MCF 10A (cell line): ENCODE measurements at regions not wholly inside any gene's neighbourhood (a gene's known extent, or its start where the extent isn't known, plus 50 kb on each side); places are given as distances from the start of the nearest gene placed in this dataset.

ENCODE experiments used
- BruUV-seq: library from RNA; stranded (reverse); fragments of 400-500 nt; replicated peaks from 2 replicates; lab custom pipeline; 2021; lab: Mats Ljungman, UMichigan
- CTCF ChIA-PET: fragments of 300-600 bp; sonication (Branson Sonifier 250); formaldehyde crosslinking; extraction: SDS; loops from one replicate; lab custom pipeline; 2021; ENCODE audit warnings: antibody characterized with exemption, inconsistent platforms; lab: Yijun Ruan, JAX
- POLR2A ChIA-PET: fragments of 300-600, 350-650 bp; sonication (Branson Sonifier 250); formaldehyde crosslinking; extraction: SDS; loops from one replicate; lab custom pipeline; 2020; ENCODE audit warnings: antibody characterized with exemption, inconsistent platforms; lab: Yijun Ruan, JAX
- DNase-seq: peaks from one replicate; pipeline ENCODE4 v3.0.0-alpha.2; 2018; ENCODE audit not compliant: unreplicated experiment
- H3K27ac Mint-ChIP-seq: one replicate; pipeline ENCODE4 v1.8.0; 2022; ENCODE audit warnings: mild to moderate bottlenecking, low read depth, mixed read lengths; ENCODE audit not compliant: unreplicated experiment
- H3K27me3 Mint-ChIP-seq: one replicate; pipeline ENCODE4 v1.8.0; 2022; ENCODE audit warnings: mixed read lengths; ENCODE audit not compliant: insufficient read depth, unreplicated experiment
- H3K36me3 Mint-ChIP-seq: one replicate; pipeline ENCODE4 v1.8.0; 2022; ENCODE audit warnings: mild to moderate bottlenecking, moderate library complexity, mixed read lengths; ENCODE audit not compliant: insufficient read depth, unreplicated experiment
- H3K4me1 Mint-ChIP-seq: one replicate; pipeline ENCODE4 v1.8.0; 2022; ENCODE audit warnings: mixed read lengths; ENCODE audit not compliant: insufficient read depth, unreplicated experiment
- H3K4me3 Mint-ChIP-seq: one replicate; pipeline ENCODE4 v1.8.0; 2022; ENCODE audit warnings: mild to moderate bottlenecking, moderate library complexity, mixed read lengths; ENCODE audit not compliant: unreplicated experiment
- H3K9me3 Mint-ChIP-seq: one replicate; pipeline ENCODE4 v1.8.0; 2022; ENCODE audit warnings: mixed read lengths; ENCODE audit not compliant: unreplicated experiment
- intact Hi-C: fragments of 100-400 bp; cut with micrococcal nuclease; formaldehyde crosslinking; loops from 2 replicates; pipeline ENCODE4 v1.14.1; 2022
- TF ChIP-seq, protein P1 (sequence below): fragments of 200-600 bp; IDR thresholded peaks from one replicate; pipeline ENCODE4 v1.8.0; 2022; ENCODE audit warnings: antibody characterized with exemption, mild to moderate bottlenecking; ENCODE audit not compliant: unreplicated experiment

- H3K9me3 Mint-ChIP-seq, result no peaks in the 10 kb centered on the region
- DNase-seq, result no peak
- TF ChIP-seq, protein P1, sequence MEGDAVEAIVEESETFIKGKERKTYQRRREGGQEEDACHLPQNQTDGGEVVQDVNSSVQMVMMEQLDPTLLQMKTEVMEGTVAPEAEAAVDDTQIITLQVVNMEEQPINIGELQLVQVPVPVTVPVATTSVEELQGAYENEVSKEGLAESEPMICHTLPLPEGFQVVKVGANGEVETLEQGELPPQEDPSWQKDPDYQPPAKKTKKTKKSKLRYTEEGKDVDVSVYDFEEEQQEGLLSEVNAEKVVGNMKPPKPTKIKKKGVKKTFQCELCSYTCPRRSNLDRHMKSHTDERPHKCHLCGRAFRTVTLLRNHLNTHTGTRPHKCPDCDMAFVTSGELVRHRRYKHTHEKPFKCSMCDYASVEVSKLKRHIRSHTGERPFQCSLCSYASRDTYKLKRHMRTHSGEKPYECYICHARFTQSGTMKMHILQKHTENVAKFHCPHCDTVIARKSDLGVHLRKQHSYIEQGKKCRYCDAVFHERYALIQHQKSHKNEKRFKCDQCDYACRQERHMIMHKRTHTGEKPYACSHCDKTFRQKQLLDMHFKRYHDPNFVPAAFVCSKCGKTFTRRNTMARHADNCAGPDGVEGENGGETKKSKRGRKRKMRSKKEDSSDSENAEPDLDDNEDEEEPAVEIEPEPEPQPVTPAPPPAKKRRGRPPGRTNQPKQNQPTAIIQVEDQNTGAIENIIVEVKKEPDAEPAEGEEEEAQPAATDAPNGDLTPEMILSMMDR, result no peak
- ChIA-PET CTCF (interaction anchor here (0.7 kb wide), 2 partner anchors 17 to 326 kb away, joined by 3 read pairs; no protein-coding TSS in a partner anchor), POLR2A (interaction anchor here (1.4 kb wide), 1 partner anchor 10 kb away, joined by 5 read pairs; no protein-coding TSS in a partner anchor)
- intact Hi-C loops, result no loop called here
- BruUV-seq, result no TSS peak
- H3K4me3 Mint-ChIP-seq, result no peak overlapping the region
- H3K27ac Mint-ChIP-seq, result no peak overlapping the region
- H3K36me3 Mint-ChIP-seq, result no peaks in the 10 kb centered on the region
- peaks cover 5% of the 10 kb centered on the region for H3K4me1 Mint-ChIP-seq
- no peaks in the 10 kb centered on the region for H3K27me3 Mint-ChIP-seq
Measured at GRCh38 chr4:176005766-176006165, 59.9 kb upstream of the WDR17 start.

DNA sequence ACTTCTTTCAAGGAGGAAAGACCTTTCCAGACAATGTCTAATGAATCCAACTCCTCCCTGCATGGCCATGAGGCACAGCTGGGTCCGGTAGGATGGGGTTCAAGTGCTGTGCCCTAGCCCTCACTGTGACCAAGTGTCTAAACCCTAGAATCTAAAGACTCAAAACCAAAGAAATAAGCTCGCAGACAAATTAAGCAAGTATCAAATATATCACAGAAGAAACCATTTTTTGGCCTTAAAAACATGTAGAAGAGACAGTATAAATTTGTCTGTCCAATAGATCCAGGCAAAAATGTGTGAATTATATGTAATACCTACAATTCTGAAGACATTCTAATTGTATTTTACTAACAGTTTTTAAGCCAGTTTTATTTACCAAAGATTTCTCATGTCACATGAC, 56.4 kb upstream of the WDR17 start:
- POLR2A ChIA-PET, result no interaction called here
- Mint-ChIP-seq H3K36me3 (no peaks in the 10 kb centered on the region), H3K27ac (no peak overlapping the region), H3K4me1 (no peaks in the 10 kb centered on the region), H3K4me3 (no peak overlapping the region), H3K27me3 (no peaks in the 10 kb centered on the region), H3K9me3 (no peaks in the 10 kb centered on the region)
- BruUV-seq, result no TSS peak
- intact Hi-C loops, result no loop called here
- TF ChIP-seq, protein P1, result no peak
- CTCF ChIA-PET, result no interaction called here
- no peak for DNase-seq

- intact Hi-C loops, result no loop called here
- DNase-seq, result no peak
- CTCF ChIA-PET, result interaction anchor here (0.6 kb wide), 1 partner anchor 15 kb away, joined by 3 read pairs; no protein-coding TSS in a partner anchor
- peaks cover 8% of the 10 kb centered on the region for H3K9me3 Mint-ChIP-seq
- TF ChIP-seq, protein P1, result no peak
- H3K4me1 Mint-ChIP-seq, result peaks cover 7% of the 10 kb centered on the region
- POLR2A ChIA-PET, result no interaction called here
- no peaks in the 10 kb centered on the region for H3K36me3 Mint-ChIP-seq
- H3K27me3 Mint-ChIP-seq, result no peaks in the 10 kb centered on the region
- H3K4me3 Mint-ChIP-seq, result no peak overlapping the region
- no TSS peak for BruUV-seq
- H3K27ac Mint-ChIP-seq, result no peak overlapping the region
Measured at GRCh38 chr4:176011529-176011928, 54.1 kb upstream of the WDR17 start.

DNA sequence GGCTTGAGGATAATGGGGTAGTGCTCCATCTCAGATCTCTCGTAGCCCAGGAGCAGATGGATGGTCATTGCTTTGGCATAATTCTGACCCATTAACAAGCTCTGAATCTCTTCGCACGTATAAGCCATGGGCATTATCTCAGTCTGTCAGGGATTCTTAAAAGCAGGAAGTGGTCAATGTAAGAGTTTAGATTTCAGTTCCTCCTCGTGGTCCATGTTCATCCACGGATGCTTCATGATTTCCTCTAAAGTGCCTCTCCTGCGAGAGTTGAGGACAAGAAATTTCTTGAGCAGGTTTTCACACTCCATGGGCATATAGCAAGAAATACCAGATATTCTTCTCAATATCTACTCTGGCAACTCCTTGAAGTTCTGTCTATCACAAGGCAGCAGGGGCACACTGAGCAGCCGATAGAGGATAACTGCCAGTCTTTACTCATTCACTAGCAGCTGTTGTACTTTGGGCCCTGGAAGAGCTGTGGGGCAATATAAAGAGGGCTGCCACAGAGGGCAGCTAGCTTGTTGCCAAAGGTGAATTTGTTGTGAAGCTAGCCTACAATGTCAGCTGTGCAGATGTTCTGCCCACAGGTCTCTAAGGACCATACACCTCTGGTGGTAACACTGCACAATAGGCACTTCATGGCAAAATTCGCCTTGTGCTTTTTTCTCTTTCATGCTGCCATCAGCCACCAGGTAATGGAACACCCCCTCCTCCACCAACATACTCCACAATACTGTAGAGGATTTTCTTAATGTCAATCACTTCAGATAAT, 52.0 kb upstream of the WDR17 start:
- DNase-seq, result no peak
- Mint-ChIP-seq H3K4me1 (peaks cover 7% of the 10 kb centered on the region), H3K9me3 (peaks cover 8% of the 10 kb centered on the region), H3K36me3 (no peaks in the 10 kb centered on the region), H3K4me3 (no peak overlapping the region), H3K27ac (no peak overlapping the region), H3K27me3 (no peaks in the 10 kb centered on the region)
- ChIA-PET CTCF (no interaction called here), POLR2A (no interaction called here)
- intact Hi-C loops, result no loop called here
- BruUV-seq, result no TSS peak
- TF ChIP-seq, protein P1, result no peak
